Sigmoid colon (tissue), 4 donors: ENCODE measurements at regions not wholly inside any gene's neighbourhood (a gene's known extent, or its start where the extent isn't known, plus 50 kb on each side); places are given as distances from the start of the nearest gene placed in this dataset.

Experiments
- EP300 ChIP-seq, 4 donors: sonication (generic); formaldehyde crosslinking; IDR thresholded peaks; one replicate each; pipeline ENCODE4 v1.6.1; 2017; ENCODE audit warnings: antibody characterized with exemption in 4 of 4
- POLR2A ChIP-seq, 2 donors: fragments of 450-650 bp; IDR thresholded peaks; one replicate each; pipeline ENCODE4 v1.6.1; 2016; ENCODE audit warnings: antibody characterized with exemption in 2 of 2, mild to moderate bottlenecking in 2 of 2, moderate library complexity in 2 of 2

GRCh38 chr7:56375173-56375572, 259.0 kb upstream of the NUPR2 start:
- TF ChIP-seq EP300 (IDR thresholded peaks at IDR 0.05), result no peak
- no peak for TF ChIP-seq POLR2A (IDR thresholded peaks at IDR 0.05)
